ENCODE measurements at regions not wholly inside any gene's neighbourhood (a gene's known extent, or its start where the extent isn't known, plus 50 kb on each side); places are given as distances from the start of the nearest gene placed in this dataset.
A peak's percentile ranks its signal among the peaks of the same experiment; 100 is the strongest.

- no CpG with 5 or more reads among the region's 6 CpGs for WGBS, 2 donors (ENCODE audit: extremely low coverage in 2 of 2, insufficient read length in 2 of 2, insufficient replicate concordance in 1 of 2)
- DNase-seq (ENCODE audit: low spot score): peak; percentile 84
These were observed 114.4 kb downstream of the DMRTA2 start for GRCh38 chr1:50308878-50309277.

DNA sequence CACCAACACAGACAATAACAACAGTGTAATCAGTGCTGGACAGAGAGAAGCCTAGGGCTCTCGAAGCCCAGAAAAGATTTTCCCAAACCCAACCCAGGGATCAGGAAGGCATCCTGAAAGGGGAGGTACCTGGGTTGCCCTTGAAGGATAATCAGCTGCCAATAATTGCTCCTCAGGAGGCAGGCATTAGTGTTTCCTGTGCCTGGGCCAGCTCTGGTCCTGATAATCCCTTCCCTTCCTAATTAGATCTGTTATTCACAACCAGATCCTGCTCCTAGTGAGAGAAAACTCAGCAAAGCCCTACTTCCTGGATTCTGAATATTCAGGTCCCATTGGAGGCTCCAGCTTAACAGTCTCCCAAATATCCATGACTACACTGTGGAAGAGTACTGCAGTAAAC is 117.4 kb downstream of the DMRTA2 start:
- no peak overlapping the region for H4K91ac ChIP-seq (ENCODE audit: low read depth, low read length, poor library complexity)
- no peak overlapping the region for H2AK5ac ChIP-seq (ENCODE audit: low read depth, low read length)
- H3K79me1 ChIP-seq (ENCODE audit: low read depth, low read length): no peaks in the 10 kb centered on the region
- H3K23ac ChIP-seq (ENCODE audit: low read depth, low read length, poor library complexity): no peak overlapping the region
- no peak overlapping the region for H4K8ac ChIP-seq (ENCODE audit: low read depth, low read length)
- H2AFZ ChIP-seq (ENCODE audit: low read length): no peak overlapping the region
- H3K4me3 ChIP-seq (ENCODE audit: low read length in 2 of 2): no peak overlapping the region
- no peak overlapping the region for H3K4ac ChIP-seq (ENCODE audit: low read length)
- no peak overlapping the region for H2BK5ac ChIP-seq (ENCODE audit: low read length)
- H3K18ac ChIP-seq (ENCODE audit: low read length): no peak overlapping the region
- H3K4me1 ChIP-seq (ENCODE audit: control insufficient read depth in 2 of 2, insufficient read depth in 1 of 2, low read depth in 1 of 2, low read length in 2 of 2): peaks cover 0 to 4% of the 10 kb centered on the region in 2 donors
- no peak overlapping the region for H2BK120ac ChIP-seq (ENCODE audit: low read depth, low read length)
- no peak overlapping the region for H2BK15ac ChIP-seq (ENCODE audit: low read length)
- WGBS, 2 donors (ENCODE audit: extremely low coverage in 2 of 2, insufficient read length in 2 of 2, insufficient replicate concordance in 1 of 2): no CpG with 5 or more reads among the region's 1 CpG
- H2BK12ac ChIP-seq (ENCODE audit: low read length): no peak overlapping the region
- peak; percentile 11 for DNase-seq (ENCODE audit: low spot score)
- no peaks in the 10 kb centered on the region for H3K27me3 ChIP-seq (ENCODE audit: control insufficient read depth in 3 of 3, insufficient read depth in 3 of 3, low read depth in 1 of 3, low read length in 3 of 3)
- no peak overlapping the region for H3K4me2 ChIP-seq (ENCODE audit: insufficient read depth, low read length, poor library complexity, severe bottlenecking)
- H3K9ac ChIP-seq (ENCODE audit: low read depth, low read length, poor library complexity): no peak overlapping the region
- no peaks in the 10 kb centered on the region for H3K9me3 ChIP-seq (replicated peaks in 1 of 2; ENCODE audit: control insufficient read depth in 2 of 2, insufficient read depth in 1 of 2, low read depth in 1 of 2, low read length in 2 of 2)
- no peak overlapping the region for H3K27ac ChIP-seq (replicated peaks; ENCODE audit: low read length)
- H3K14ac ChIP-seq (ENCODE audit: low read length): no peak overlapping the region
- no peaks in the 10 kb centered on the region for H3K36me3 ChIP-seq (replicated peaks in 1 of 2; ENCODE audit: control insufficient read depth in 2 of 2, insufficient read depth in 2 of 2, low read length in 2 of 2)

More at GRCh38 chr1:50308878-50309277, 114.4 kb downstream of the DMRTA2 start:
- Histone ChIP-seq H2BK120ac (ENCODE audit: low read depth, low read length) (no peak overlapping the region), H2AK5ac (ENCODE audit: low read depth, low read length) (no peak overlapping the region), H2BK12ac (ENCODE audit: low read length) (no peak overlapping the region), H3K9me3 (replicated peaks in 1 of 2; ENCODE audit: control insufficient read depth in 2 of 2, insufficient read depth in 1 of 2, low read depth in 1 of 2, low read length in 2 of 2) (no peaks in the 10 kb centered on the region), H3K36me3 (replicated peaks in 1 of 2; ENCODE audit: control insufficient read depth in 2 of 2, insufficient read depth in 2 of 2, low read length in 2 of 2) (no peaks in the 10 kb centered on the region), H2AFZ (ENCODE audit: low read length) (no peak overlapping the region), H3K23ac (ENCODE audit: low read depth, low read length, poor library complexity) (no peak overlapping the region), H4K91ac (ENCODE audit: low read depth, low read length, poor library complexity) (no peak overlapping the region), H3K9ac (ENCODE audit: low read depth, low read length, poor library complexity) (no peak overlapping the region), H3K27ac (replicated peaks; ENCODE audit: low read length) (no peak overlapping the region), H3K79me1 (ENCODE audit: low read depth, low read length) (no peaks in the 10 kb centered on the region), H2BK15ac (ENCODE audit: low read length) (no peak overlapping the region), H3K4me3 (ENCODE audit: low read length in 2 of 2) (no peak overlapping the region), H3K4me1 (ENCODE audit: control insufficient read depth in 2 of 2, insufficient read depth in 1 of 2, low read depth in 1 of 2, low read length in 2 of 2) (peaks cover 0 to 4% of the 10 kb centered on the region in 2 donors), H3K4me2 (ENCODE audit: insufficient read depth, low read length, poor library complexity, severe bottlenecking) (no peak overlapping the region), H3K4ac (ENCODE audit: low read length) (no peak overlapping the region), H3K18ac (ENCODE audit: low read length) (no peak overlapping the region), H2BK5ac (ENCODE audit: low read length) (no peak overlapping the region), H4K8ac (ENCODE audit: low read depth, low read length) (no peak overlapping the region), H3K14ac (ENCODE audit: low read length) (no peak overlapping the region), H3K27me3 (ENCODE audit: control insufficient read depth in 3 of 3, insufficient read depth in 3 of 3, low read depth in 1 of 3, low read length in 3 of 3) (no peaks in the 10 kb centered on the region)

- H4K91ac ChIP-seq (ENCODE audit: low read depth, low read length, poor library complexity): no peak overlapping the region
- no peaks in the 10 kb centered on the region for H3K27me3 ChIP-seq (ENCODE audit: control insufficient read depth in 3 of 3, insufficient read depth in 3 of 3, low read depth in 1 of 3, low read length in 3 of 3)
- H3K4ac ChIP-seq (ENCODE audit: low read length): no peak overlapping the region
- H2AK5ac ChIP-seq (ENCODE audit: low read depth, low read length): no peak overlapping the region
- no peaks in the 10 kb centered on the region for H3K36me3 ChIP-seq (replicated peaks in 1 of 2; ENCODE audit: control insufficient read depth in 2 of 2, insufficient read depth in 2 of 2, low read length in 2 of 2)
- H2BK5ac ChIP-seq (ENCODE audit: low read length): no peak overlapping the region
- H3K4me1 ChIP-seq (ENCODE audit: control insufficient read depth in 2 of 2, insufficient read depth in 1 of 2, low read depth in 1 of 2, low read length in 2 of 2): no peaks in the 10 kb centered on the region
- no peak overlapping the region for H3K18ac ChIP-seq (ENCODE audit: low read length)
- no peak overlapping the region for H3K4me3 ChIP-seq (ENCODE audit: low read length in 2 of 2)
- no peak overlapping the region for H2BK12ac ChIP-seq (ENCODE audit: low read length)
- H2BK120ac ChIP-seq (ENCODE audit: low read depth, low read length): no peak overlapping the region
- WGBS, 2 donors (ENCODE audit: extremely low coverage in 2 of 2, insufficient read length in 2 of 2, insufficient replicate concordance in 1 of 2): no CpG with 5 or more reads among the region's 4 CpGs
- H4K8ac ChIP-seq (ENCODE audit: low read depth, low read length): no peak overlapping the region
- H2BK15ac ChIP-seq (ENCODE audit: low read length): no peak overlapping the region
- no peaks in the 10 kb centered on the region for H3K79me1 ChIP-seq (ENCODE audit: low read depth, low read length)
- H3K14ac ChIP-seq (ENCODE audit: low read length): no peak overlapping the region
- no peak overlapping the region for H2AFZ ChIP-seq (ENCODE audit: low read length)
- DNase-seq (ENCODE audit: low spot score): no peak
- H3K9ac ChIP-seq (ENCODE audit: low read depth, low read length, poor library complexity): no peak overlapping the region
- H3K9me3 ChIP-seq (replicated peaks in 1 of 2; ENCODE audit: control insufficient read depth in 2 of 2, insufficient read depth in 1 of 2, low read depth in 1 of 2, low read length in 2 of 2): no peaks in the 10 kb centered on the region
- H3K27ac ChIP-seq (replicated peaks; ENCODE audit: low read length): no peak overlapping the region
- H3K23ac ChIP-seq (ENCODE audit: low read depth, low read length, poor library complexity): no peak overlapping the region
- H3K4me2 ChIP-seq (ENCODE audit: insufficient read depth, low read length, poor library complexity, severe bottlenecking): no peak overlapping the region
These were observed 122.9 kb downstream of the DMRTA2 start for GRCh38 chr1:50300297-50300696.

DNA sequence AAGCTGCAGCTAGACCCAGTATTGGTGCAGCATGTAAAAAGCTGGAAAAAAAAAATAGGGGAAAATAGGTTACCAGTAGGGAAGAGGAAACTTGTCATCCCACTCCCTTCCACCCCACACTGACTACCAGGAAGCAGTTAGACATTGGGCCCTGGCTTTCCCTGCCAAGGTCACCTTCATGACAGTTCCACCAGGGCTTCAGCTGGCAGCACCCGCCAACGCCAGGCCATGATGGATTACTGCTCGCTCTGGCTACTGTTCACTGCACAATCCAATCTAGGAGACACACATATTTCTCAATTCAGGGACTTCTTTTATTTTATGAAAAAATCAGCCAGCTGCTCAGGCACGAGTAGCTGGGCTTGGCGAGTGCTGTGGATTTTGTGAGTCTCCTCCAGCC is 127.7 kb downstream of the DMRTA2 start:
- H2BK15ac ChIP-seq (ENCODE audit: low read length): no peak overlapping the region
- no peaks in the 10 kb centered on the region for H3K79me1 ChIP-seq (ENCODE audit: low read depth, low read length)
- H3K18ac ChIP-seq (ENCODE audit: low read length): no peak overlapping the region
- no peak overlapping the region for H3K4me3 ChIP-seq (ENCODE audit: low read length in 2 of 2)
- H2BK5ac ChIP-seq (ENCODE audit: low read length): no peak overlapping the region
- H3K14ac ChIP-seq (ENCODE audit: low read length): no peak overlapping the region
- H2BK12ac ChIP-seq (ENCODE audit: low read length): no peak overlapping the region
- WGBS, 2 donors (ENCODE audit: extremely low coverage in 2 of 2, insufficient read length in 2 of 2, insufficient replicate concordance in 1 of 2): no CpG with 5 or more reads among the region's 5 CpGs
- H2AK5ac ChIP-seq (ENCODE audit: low read depth, low read length): no peak overlapping the region
- H3K23ac ChIP-seq (ENCODE audit: low read depth, low read length, poor library complexity): no peak overlapping the region
- no peak overlapping the region for H3K9ac ChIP-seq (ENCODE audit: low read depth, low read length, poor library complexity)
- H3K4ac ChIP-seq (ENCODE audit: low read length): no peak overlapping the region
- no peak overlapping the region for H3K27ac ChIP-seq (replicated peaks; ENCODE audit: low read length)
- no peak overlapping the region for H2BK120ac ChIP-seq (ENCODE audit: low read depth, low read length)
- no peak for DNase-seq (ENCODE audit: low spot score)
- no peaks in the 10 kb centered on the region for H3K27me3 ChIP-seq (ENCODE audit: control insufficient read depth in 3 of 3, insufficient read depth in 3 of 3, low read depth in 1 of 3, low read length in 3 of 3)
- H3K9me3 ChIP-seq (replicated peaks in 1 of 2; ENCODE audit: control insufficient read depth in 2 of 2, insufficient read depth in 1 of 2, low read depth in 1 of 2, low read length in 2 of 2): no peaks in the 10 kb centered on the region
- no peaks in the 10 kb centered on the region for H3K36me3 ChIP-seq (replicated peaks in 1 of 2; ENCODE audit: control insufficient read depth in 2 of 2, insufficient read depth in 2 of 2, low read length in 2 of 2)
- no peak overlapping the region for H2AFZ ChIP-seq (ENCODE audit: low read length)
- peaks cover 0 to 2% of the 10 kb centered on the region in 2 donors for H3K4me1 ChIP-seq (ENCODE audit: control insufficient read depth in 2 of 2, insufficient read depth in 1 of 2, low read depth in 1 of 2, low read length in 2 of 2)
- no peak overlapping the region for H4K8ac ChIP-seq (ENCODE audit: low read depth, low read length)
- no peak overlapping the region for H3K4me2 ChIP-seq (ENCODE audit: insufficient read depth, low read length, poor library complexity, severe bottlenecking)
- no peak overlapping the region for H4K91ac ChIP-seq (ENCODE audit: low read depth, low read length, poor library complexity)
